HG02678 (cell line): ENCODE measurements at regions not wholly inside any gene's neighbourhood (a gene's known extent, or its start where the extent isn't known, plus 50 kb on each side); places are given as distances from the start of the nearest gene placed in this dataset.

ENCODE experiments used
- ATAC-seq: cut with Tn5 transposase; IDR thresholded peaks from one replicate; pipeline ENCODE4 v1.9.1; 2021; ENCODE audit warnings: mild to moderate bottlenecking, moderate library complexity; ENCODE audit not compliant: unreplicated experiment

- ATAC-seq = no peak
These were observed 71.9 kb downstream of the ENGASE start for GRCh38 chr17:79146562-79146961.

- ATAC-seq = no peak
These were observed 70.9 kb downstream of the ENGASE start for GRCh38 chr17:79145548-79145947.

DNA sequence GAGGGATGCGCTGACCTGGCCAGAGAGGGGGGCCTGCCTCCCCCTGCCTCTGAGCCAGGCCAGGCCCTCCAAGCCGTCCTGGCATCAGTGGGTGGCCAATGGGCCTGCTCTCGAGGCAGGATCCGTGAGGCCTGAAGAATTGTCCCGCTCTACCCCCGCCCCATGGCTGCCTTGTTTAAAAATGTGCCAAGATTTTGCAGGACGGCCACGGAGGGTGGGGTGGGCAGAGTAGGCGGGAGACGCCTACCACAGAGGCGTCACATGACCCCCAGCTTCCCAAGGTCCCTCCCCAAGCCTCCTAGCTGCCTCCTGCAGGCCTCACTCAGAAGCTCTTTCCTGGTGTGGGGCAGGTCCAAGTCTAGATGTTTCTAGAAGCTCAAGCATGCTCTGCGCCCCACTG is 69.5 kb downstream of the ENGASE start:
- no peak for ATAC-seq

GRCh38 chr17:79142375-79142774 is 67.8 kb downstream of the ENGASE start:
- ATAC-seq = no peak

DNA sequence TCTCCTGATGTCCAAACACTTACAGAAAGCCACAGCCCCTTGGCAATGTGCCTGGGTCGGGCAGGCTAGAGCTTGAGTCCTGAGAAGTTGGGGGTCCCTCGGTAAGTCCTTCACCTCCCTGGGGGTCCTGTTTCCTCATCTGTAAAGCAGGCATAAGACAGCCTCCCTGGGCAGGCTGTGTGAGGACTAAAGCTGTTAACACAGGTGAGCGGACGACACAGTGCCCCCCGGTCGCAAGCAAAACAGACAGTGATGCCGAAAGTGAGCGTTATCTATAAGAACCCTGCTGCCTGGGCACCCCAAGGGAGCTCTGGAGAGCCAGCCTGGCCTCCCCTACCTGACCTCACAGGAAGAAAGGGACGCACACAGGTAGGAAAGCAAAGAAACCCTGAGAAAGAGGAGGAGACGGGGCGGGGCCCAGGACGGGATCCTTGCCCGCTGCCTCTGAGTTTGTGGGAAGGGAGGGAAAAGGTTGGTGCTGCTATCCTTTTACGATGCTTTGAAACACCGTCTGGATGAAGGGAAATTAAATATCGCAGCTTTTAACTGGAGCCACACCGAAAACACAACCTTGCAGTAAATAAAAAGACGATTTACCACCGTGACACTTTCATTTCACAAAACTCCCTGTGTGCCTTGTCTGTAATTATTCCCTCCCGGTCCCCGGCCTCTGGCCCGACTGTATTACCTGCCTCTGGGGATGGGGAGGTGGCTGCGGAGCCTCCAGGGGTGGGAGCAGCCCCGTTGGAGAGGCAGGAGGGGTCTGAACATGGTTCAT is 67.1 kb downstream of the ENGASE start:
- ATAC-seq = no peak

DNA sequence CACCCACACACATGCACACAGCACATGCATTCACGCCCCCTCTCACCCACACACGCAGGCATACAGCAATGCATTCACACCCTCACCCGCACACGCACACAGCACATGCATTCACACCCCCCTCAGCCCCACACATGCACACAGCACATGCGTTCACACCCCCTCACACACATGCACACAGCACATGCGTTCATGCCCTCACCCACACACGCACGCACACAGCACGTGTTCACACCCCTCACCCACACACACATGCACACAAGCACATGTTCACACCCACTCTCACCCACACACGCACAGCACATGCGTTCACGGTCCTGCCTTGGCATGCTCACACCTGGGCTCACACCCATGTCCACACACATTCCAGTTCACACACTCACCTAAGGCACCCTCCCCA is 64.2 kb downstream of the ENGASE start:
- ATAC-seq = no peak

GRCh38 chr17:79137789-79138165 is 63.2 kb downstream of the ENGASE start:
- ATAC-seq = no peak

- no peak for ATAC-seq
These were observed 62.6 kb downstream of the ENGASE start for GRCh38 chr17:79137015-79137788.

GRCh38 chr17:79136596-79136995 is 62.0 kb downstream of the ENGASE start:
- no peak for ATAC-seq
